PC-9 (cell line): ENCODE measurements at regions not wholly inside any gene's neighbourhood (a gene's known extent, or its start where the extent isn't known, plus 50 kb on each side); places are given as distances from the start of the nearest gene placed in this dataset.

Source experiments
- EZH2 ChIP-seq: fragments of 200-600 bp; sonication (generic); IDR thresholded peaks from 2 replicates; pipeline ENCODE4 v1.8.0; 2017; ENCODE audit warnings: antibody characterized with exemption, low read depth
- TF ChIP-seq, protein P1 (sequence below): fragments of 200-600 bp; sonication (generic); conservative IDR thresholded peaks from 2 replicates; pipeline ENCODE4 v1.6.1; 2017; ENCODE audit warnings: mixed run types, antibody characterized with exemption, mild to moderate bottlenecking, moderate library complexity

GRCh38 chr10:57314046-57314445 is 953.0 kb upstream of the ZWINT start:
- TF ChIP-seq, protein P1, sequence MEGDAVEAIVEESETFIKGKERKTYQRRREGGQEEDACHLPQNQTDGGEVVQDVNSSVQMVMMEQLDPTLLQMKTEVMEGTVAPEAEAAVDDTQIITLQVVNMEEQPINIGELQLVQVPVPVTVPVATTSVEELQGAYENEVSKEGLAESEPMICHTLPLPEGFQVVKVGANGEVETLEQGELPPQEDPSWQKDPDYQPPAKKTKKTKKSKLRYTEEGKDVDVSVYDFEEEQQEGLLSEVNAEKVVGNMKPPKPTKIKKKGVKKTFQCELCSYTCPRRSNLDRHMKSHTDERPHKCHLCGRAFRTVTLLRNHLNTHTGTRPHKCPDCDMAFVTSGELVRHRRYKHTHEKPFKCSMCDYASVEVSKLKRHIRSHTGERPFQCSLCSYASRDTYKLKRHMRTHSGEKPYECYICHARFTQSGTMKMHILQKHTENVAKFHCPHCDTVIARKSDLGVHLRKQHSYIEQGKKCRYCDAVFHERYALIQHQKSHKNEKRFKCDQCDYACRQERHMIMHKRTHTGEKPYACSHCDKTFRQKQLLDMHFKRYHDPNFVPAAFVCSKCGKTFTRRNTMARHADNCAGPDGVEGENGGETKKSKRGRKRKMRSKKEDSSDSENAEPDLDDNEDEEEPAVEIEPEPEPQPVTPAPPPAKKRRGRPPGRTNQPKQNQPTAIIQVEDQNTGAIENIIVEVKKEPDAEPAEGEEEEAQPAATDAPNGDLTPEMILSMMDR: no peak
- no peak for TF ChIP-seq EZH2
